LNCaP clone FGC (cell line): ENCODE measurements at regions not wholly inside any gene's neighbourhood (a gene's known extent, or its start where the extent isn't known, plus 50 kb on each side); places are given as distances from the start of the nearest gene placed in this dataset.

Experiments used
- DNase-seq: peaks from one replicate; pipeline ENCODE4 v3.0.0-alpha.2; 2011; ENCODE audit warnings: low read depth
- H3K4me3 ChIP-seq: 2 replicates; pipeline ENCODE4 v1.5.1; 2011; ENCODE audit warnings: mild to moderate bottlenecking, low read depth, low read length, control low read depth
- CTCF ChIP-seq: IDR thresholded peaks from 2 replicates; pipeline ENCODE4 v1.5.1; 2012; ENCODE audit warnings: mild to moderate bottlenecking; ENCODE audit not compliant: control insufficient read depth, insufficient read depth; ENCODE audit errors: extremely low read depth

DNA sequence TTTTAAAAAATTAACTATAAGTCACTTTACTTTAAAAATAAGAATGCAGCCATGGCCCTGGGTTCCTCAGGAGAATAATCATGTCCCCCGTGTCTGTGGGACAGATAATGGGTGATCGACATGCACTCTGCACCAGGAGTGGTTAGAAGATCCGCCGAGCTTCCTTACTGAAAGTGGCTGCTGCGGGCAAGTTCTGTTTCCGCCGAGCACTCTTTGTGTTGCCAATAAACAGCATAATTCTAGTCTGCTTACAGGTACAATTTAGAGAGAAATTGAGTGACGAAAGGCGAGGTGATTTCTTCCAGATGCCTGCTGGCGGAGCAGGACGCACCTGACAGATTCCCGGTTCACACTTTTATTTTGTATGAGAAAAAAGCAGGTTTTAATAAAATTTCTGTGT, 139.0 kb downstream of the SOX1 start:
- TF ChIP-seq CTCF = no peak
- DNase-seq = no peak
- H3K4me3 ChIP-seq = no peak overlapping the region

GRCh38 chr13:112207129-112207528, 140.2 kb downstream of the SOX1 start:
- H3K4me3 ChIP-seq = no peak overlapping the region
- DNase-seq = no peak
- no peak for TF ChIP-seq CTCF

DNA sequence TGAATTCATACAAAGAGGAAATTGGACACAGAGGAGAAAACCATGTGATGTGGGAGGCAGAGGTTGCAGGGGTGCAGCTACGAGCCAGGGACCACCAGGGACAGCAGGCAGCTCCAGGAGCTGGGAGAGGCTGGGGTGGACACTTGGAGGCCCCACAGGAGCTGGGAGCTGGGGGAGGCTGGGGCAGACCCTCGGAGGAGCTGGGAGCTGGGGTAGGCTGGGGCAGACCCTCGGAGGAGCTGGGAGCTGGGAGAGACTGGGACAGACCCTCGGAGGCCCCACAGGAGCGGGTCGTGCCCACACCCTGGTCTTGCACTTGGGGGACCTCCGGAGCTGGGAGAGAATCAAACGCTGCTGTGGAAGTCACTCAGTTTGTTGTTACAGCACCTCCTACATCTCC, 141.7 kb downstream of the SOX1 start:
- no peak overlapping the region for H3K4me3 ChIP-seq
- TF ChIP-seq CTCF = no peak
- no peak for DNase-seq

GRCh38 chr13:112209266-112209665, 142.3 kb downstream of the SOX1 start:
- no peak for DNase-seq
- TF ChIP-seq CTCF = no peak
- no peak overlapping the region for H3K4me3 ChIP-seq

DNA sequence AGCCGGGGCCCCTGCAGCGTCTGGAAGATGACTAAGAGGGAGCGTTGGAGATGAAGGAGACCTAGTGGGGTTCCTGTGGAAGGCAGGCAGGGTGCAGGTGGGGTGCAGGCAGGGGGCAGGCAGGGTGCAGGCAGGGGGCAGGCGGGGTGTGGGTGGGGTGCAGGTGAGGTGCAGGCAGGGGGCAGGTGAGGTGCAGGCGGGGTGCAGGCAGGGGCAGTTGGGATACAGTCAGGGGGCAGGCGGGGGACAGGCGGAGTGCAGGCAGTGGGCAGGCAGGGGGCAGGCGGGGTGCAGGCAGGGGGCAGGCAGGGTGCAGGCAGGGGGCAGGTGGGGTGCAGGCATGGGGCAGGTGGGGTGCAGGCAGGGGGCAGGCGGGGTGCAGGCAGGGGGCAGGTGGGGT, 142.8 kb downstream of the SOX1 start:
- TF ChIP-seq CTCF = no peak
- DNase-seq = no peak
- no peak overlapping the region for H3K4me3 ChIP-seq

DNA sequence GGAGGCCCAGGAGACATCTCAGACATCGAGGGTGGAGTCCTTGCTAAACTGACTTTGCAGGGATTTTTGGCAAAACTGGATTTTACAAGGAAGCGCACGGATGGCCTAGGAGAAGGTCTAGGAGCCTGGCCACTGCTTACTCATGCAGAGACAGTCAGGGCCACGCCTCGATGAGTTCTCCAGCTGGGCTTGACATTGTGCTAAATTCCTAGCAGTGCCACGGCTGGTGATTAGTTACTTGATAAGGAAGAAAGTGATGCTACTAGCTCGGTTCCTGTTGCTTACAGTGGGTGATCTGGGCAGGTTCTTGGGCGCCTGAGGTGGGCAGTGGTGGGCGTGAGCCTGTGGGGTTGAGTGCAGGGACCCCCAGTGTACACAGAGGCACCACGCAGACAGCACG, 143.4 kb downstream of the SOX1 start:
- TF ChIP-seq CTCF = no peak
- no peak for DNase-seq
- no peak overlapping the region for H3K4me3 ChIP-seq

DNA sequence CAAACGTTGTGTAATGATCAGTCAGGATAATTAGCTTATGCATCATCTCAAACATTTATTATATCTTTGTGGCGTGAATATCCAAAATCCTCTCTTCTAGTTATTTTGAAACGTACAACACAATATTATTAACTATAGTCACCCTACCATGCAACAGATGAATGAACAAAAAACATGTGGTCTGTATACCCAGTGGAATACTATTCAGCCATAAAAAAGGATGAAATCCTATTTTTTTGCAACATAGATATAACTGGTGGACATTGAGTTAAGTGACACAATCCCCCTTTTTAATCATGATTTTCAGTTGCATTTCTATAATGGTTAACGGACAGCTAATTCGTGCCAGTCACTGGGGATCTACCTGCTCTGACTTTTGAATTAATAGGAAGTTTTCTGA, 145.6 kb downstream of the SOX1 start:
- no peak for DNase-seq
- H3K4me3 ChIP-seq = no peak overlapping the region
- no peak for TF ChIP-seq CTCF
